Stomach (tissue), 8 donors: ENCODE measurements at regions not wholly inside any gene's neighbourhood (a gene's known extent, or its start where the extent isn't known, plus 50 kb on each side); places are given as distances from the start of the nearest gene placed in this dataset.

Experiments used
- DNase-seq, 2 donors: peaks; one replicate each; pipeline versions ENCODE4 v3.0.0 to v3.0.0-alpha.2; 2013 to 2019
- H3K27ac ChIP-seq, 5 donors: fragments of 200-600 bp in 4 of 5; sonication (generic) in 4 of 5; one replicate each; pipeline ENCODE4 v1.5.1; 2013 to 2019; ENCODE audit warnings: mild to moderate bottlenecking in 1 of 5, moderate library complexity in 1 of 5
- H3K27me3 ChIP-seq, 3 donors: fragments of 200-600 bp; sonication (generic); one replicate each; pipeline ENCODE4 v1.5.1; 2017 to 2019; ENCODE audit warnings: mixed run types in 1 of 3
- H3K36me3 ChIP-seq, 4 donors: fragments of 200-600 bp; sonication (generic); 1 replicate in 3 of 4; 2 replicates in 1 of 4; pipeline ENCODE4 v1.5.1; 2016 to 2019
- H3K4me1 ChIP-seq, 4 donors: fragments of 200-600 bp; sonication (generic); one replicate each; pipeline ENCODE4 v1.5.1; 2016 to 2019
- H3K4me3 ChIP-seq, 4 donors: fragments of 200-600 bp; sonication (generic) in 3 of 4; one replicate each; pipeline ENCODE4 v1.5.1; 2016 to 2019; ENCODE audit warnings: mild to moderate bottlenecking in 1 of 4
- H3K9me3 ChIP-seq, 4 donors: fragments of 200-600 bp; sonication (generic); one replicate each; pipeline ENCODE4 v1.5.1; 2016 to 2019
- EP300 ChIP-seq: sonication (generic); formaldehyde crosslinking; IDR thresholded peaks from one replicate; pipeline ENCODE4 v1.6.1; 2017; ENCODE audit warnings: antibody characterized with exemption
- POLR2A ChIP-seq, 4 donors: fragments of 450-650 bp; IDR thresholded peaks; one replicate each; pipeline ENCODE4 v1.6.1; 2016; ENCODE audit warnings: antibody characterized with exemption in 4 of 4, control low read depth in 2 of 4, mild to moderate bottlenecking in 1 of 4, moderate library complexity in 1 of 4
- POLR2AphosphoS5 ChIP-seq, 3 donors: sonication (generic); formaldehyde crosslinking; IDR thresholded peaks; one replicate each; pipeline ENCODE4 v1.6.1; 2016; ENCODE audit warnings: antibody characterized with exemption in 3 of 3
- WGBS, 5 donors: extraction: QIAGEN DNeasy Blood & Tissue Kit in 3 of 5; methylation state at CpG; one replicate each; pipeline versions ENCODE4 v1.1.5 to v1.1.7; 2013 to 2018; 5-methylcytosine and 5-hydroxymethylcytosine counted together
- intact Hi-C: fragments of 100-400 bp; cut with DNase I; formaldehyde crosslinking; loops from one replicate; pipeline ENCODE4 v1.15.1; 2023; ENCODE audit warnings: low total_unique reads
- TF ChIP-seq, protein P1 (sequence below), 7 experiments: fragments of 450-650 bp in 4 of 7; fragments of 200-600 bp in 3 of 7; sonication (generic) in 3 of 7; IDR thresholded peaks; one replicate each; pipeline ENCODE4 v1.5.1; 2016 to 2019; ENCODE audit warnings: antibody characterized with exemption in 7 of 7, control low read depth in 2 of 7, mild to moderate bottlenecking in 1 of 7
- donor health status: healthy with polysubstance abuse.
- donor health status: Bipolar disorder and iron deficiency.
- donor health status: healthy.

DNA sequence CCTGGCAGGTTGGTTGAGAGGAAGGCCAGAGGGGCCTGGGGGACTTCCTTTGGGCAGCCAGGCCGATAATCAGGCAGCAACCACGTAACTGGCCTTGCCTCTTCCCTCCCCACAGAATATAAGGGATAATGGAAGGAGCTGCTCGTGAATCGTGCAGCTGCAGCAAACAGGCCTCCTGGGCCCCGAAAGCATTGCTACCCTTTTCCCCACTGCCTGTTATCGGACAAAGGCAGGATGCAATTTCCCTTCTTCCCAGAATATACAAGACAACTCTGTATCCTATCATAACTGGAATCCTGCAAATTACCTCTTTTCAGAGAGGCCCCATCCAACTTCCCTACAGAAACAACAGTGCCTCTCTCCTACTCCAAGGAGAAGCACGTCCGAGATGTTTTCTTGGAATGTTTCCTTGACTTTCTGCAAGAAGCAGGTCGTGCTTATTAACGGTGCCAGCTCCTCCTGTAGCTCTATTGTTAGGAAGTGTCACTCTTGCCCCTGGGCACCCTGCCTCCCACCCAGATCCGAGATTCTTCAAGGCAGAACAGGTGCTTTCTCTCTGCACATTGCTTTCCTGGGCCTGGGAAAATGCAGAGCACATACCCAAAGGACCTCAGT, 106.0 kb upstream of the TIAM1 start:
- no peak for DNase-seq
- Histone ChIP-seq H3K36me3 (no peaks in the 10 kb centered on the region), H3K4me3 (no peak overlapping the region), H3K9me3 (no peaks in the 10 kb centered on the region), H3K27me3 (no peaks in the 10 kb centered on the region), H3K4me1 (no peaks in the 10 kb centered on the region), H3K27ac (no peak overlapping the region)
- TF ChIP-seq, protein P1, sequence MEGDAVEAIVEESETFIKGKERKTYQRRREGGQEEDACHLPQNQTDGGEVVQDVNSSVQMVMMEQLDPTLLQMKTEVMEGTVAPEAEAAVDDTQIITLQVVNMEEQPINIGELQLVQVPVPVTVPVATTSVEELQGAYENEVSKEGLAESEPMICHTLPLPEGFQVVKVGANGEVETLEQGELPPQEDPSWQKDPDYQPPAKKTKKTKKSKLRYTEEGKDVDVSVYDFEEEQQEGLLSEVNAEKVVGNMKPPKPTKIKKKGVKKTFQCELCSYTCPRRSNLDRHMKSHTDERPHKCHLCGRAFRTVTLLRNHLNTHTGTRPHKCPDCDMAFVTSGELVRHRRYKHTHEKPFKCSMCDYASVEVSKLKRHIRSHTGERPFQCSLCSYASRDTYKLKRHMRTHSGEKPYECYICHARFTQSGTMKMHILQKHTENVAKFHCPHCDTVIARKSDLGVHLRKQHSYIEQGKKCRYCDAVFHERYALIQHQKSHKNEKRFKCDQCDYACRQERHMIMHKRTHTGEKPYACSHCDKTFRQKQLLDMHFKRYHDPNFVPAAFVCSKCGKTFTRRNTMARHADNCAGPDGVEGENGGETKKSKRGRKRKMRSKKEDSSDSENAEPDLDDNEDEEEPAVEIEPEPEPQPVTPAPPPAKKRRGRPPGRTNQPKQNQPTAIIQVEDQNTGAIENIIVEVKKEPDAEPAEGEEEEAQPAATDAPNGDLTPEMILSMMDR (IDR thresholded peaks at IDR 0.05), result no peak
- TF ChIP-seq POLR2A (IDR thresholded peaks at IDR 0.05) (no peak), POLR2AphosphoS5 (IDR thresholded peaks at IDR 0.05) (no peak), EP300 (no peak)
- intact Hi-C loops, result no loop called here
- WGBS, 5 donors, result 76 to 87% (median 84%) methylated on average over 11 of the region's 11 CpGs

DNA sequence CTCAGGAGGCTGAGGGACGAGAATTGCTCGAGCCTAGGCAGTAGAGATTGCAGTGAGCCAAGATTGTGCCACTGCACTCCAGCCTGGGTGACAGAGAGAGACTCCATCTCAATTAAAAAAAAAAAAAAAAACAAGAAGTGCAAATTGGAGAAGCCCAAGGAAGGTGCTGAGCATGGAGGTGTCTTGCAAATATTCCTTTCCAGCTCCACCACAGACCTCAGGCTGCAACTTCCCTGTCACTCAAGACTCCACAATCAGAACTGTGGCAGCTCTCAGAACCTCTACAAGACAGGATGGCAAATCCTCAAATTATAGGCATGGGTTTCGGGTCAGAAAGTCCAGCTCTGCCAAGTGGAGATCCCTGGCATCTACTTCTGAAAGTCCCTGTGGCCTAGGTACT, 104.4 kb upstream of the TIAM1 start:
- H3K27me3 ChIP-seq, result no peaks in the 10 kb centered on the region
- peaks cover 0 to 7% (median 3%) of the 10 kb centered on the region in 4 donors for H3K4me1 ChIP-seq
- WGBS, 5 donors, result 58 to 65% (median 61%) methylated on average over 3 of the region's 3 CpGs
- no peak for DNase-seq
- no peaks in the 10 kb centered on the region for H3K9me3 ChIP-seq
- intact Hi-C loops, result no loop called here
- TF ChIP-seq POLR2A (IDR thresholded peaks at IDR 0.05) (no peak), POLR2AphosphoS5 (IDR thresholded peaks at IDR 0.05) (no peak), EP300 (no peak)
- TF ChIP-seq, protein P1 (IDR thresholded peaks at IDR 0.05), result no peak
- no peak overlapping the region for H3K27ac ChIP-seq
- no peak overlapping the region for H3K4me3 ChIP-seq
- H3K36me3 ChIP-seq, result no peaks in the 10 kb centered on the region

DNA sequence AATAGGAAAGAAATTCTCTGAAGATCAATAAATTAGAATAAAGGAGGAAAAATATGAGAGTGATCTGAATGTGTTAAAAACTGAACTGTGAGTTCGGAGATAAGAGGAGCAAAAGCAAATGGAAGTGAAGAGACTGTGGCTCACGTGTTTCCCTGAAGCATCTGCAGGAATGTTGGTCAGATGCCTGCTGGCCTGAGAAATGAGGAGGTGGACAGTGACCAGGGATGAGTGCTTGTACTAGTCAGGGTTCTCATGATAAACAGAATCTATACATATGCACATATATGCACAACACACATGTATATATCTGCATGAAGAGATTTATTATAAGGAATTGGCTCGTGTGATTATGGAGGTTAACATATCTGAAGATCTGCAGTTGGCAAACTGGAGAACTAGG, 103.4 kb upstream of the TIAM1 start:
- Histone ChIP-seq H3K27ac (no peak overlapping the region), H3K36me3 (no peaks in the 10 kb centered on the region), H3K9me3 (no peaks in the 10 kb centered on the region), H3K4me1 (peaks cover 0 to 7% (median 3%) of the 10 kb centered on the region in 4 donors), H3K27me3 (no peaks in the 10 kb centered on the region), H3K4me3 (no peak overlapping the region)
- intact Hi-C loops, result no loop called here
- TF ChIP-seq EP300 (no peak), POLR2AphosphoS5 (IDR thresholded peaks at IDR 0.05) (no peak)
- peak in 1 of 2 donors; percentile 60 for DNase-seq
- 35 to 45% (median 44%) methylated on average over 3 of the region's 3 CpGs for WGBS, 5 donors

DNA sequence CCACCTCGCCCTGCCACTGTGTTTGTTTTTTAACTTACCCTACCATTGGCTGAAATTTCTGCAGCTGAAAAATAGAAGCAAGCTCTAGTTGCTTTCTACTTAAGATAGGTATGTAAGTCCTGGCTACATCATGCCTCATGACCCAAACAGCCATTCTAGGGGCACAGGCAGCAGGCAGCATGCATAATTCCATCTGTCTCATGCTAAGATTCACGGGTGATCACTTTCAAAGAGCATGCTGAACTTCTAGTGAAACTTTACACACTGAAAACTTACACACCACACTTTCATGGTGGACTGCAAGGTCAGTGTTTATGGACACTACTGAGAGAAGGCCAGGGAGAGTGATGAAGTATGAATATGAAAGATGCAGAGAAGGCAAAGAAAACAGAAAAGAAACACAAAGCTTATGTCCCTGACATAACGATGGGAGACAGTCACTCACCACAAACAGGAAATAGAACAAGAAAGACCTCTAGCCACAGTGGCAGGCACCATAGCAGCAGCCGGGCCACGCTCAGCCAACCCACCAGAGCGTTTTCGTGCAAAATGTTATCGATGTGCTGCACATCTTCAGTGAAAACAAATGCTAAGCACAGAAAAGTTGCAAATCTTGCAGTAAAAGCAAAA, 102.3 kb upstream of the TIAM1 start:
- Histone ChIP-seq H3K27me3 (no peaks in the 10 kb centered on the region), H3K27ac (no peak overlapping the region), H3K4me3 (no peak overlapping the region), H3K4me1 (peaks cover 0 to 7% (median 3%) of the 10 kb centered on the region in 4 donors), H3K9me3 (peaks cover 2 to 5% (median 4%) of the 10 kb centered on the region in 4 donors), H3K36me3 (no peaks in the 10 kb centered on the region)
- intact Hi-C loops, result no loop called here
- DNase-seq, result no peak
- TF ChIP-seq POLR2A (IDR thresholded peaks at IDR 0.05) (no peak), POLR2AphosphoS5 (IDR thresholded peaks at IDR 0.05) (no peak), EP300 (no peak)
- TF ChIP-seq, protein P1 (IDR thresholded peaks at IDR 0.05), result no peak
- 50 to 64% (median 57%) methylated on average over 8 of the region's 8 CpGs for WGBS, 5 donors

- DNase-seq, result no peak
- intact Hi-C loops, result no loop called here
- no peak overlapping the region for H3K27ac ChIP-seq
- H3K27me3 ChIP-seq, result no peaks in the 10 kb centered on the region
- H3K4me3 ChIP-seq, result no peak overlapping the region
- 91 to 93% (median 93%) methylated on average over 4 of the region's 4 CpGs for WGBS, 5 donors
- TF ChIP-seq EP300 (no peak), POLR2AphosphoS5 (IDR thresholded peaks at IDR 0.05) (no peak), POLR2A (IDR thresholded peaks at IDR 0.05) (no peak)
- TF ChIP-seq, protein P1 (IDR thresholded peaks at IDR 0.05), result no peak
- peaks cover 0 to 7% (median 3%) of the 10 kb centered on the region in 4 donors for H3K4me1 ChIP-seq
- H3K9me3 ChIP-seq, result peaks cover 5 to 16% (median 15%) of the 10 kb centered on the region in 4 donors
- H3K36me3 ChIP-seq, result no peaks in the 10 kb centered on the region
Measured at GRCh38 chr21:31445137-31445536, 101.1 kb upstream of the TIAM1 start.
